ENCODE measurements at regions not wholly inside any gene's neighbourhood (a gene's known extent, or its start where the extent isn't known, plus 50 kb on each side); places are given as distances from the start of the nearest gene placed in this dataset.

DNA sequence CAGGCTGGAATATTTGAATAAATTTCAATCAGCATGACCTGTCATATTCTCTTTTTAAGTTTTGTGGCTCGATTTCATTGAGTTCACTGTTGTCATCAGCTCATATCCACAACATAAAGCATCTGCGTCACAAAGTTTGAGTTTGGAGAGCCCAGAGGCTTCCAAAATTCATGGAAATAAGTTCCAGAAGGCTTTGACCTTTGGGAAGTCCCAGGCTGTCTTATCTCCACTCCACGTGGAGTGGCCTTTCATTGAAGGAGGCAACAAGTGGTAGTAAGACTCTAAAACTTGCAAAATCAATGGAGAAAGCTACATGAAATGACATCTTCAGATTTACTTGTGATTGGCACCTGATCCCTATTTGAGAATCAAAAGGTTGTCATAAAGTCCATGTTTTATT, 54.1 kb upstream of the UNC5C start:
- Histone ChIP-seq H4K5ac (ENCODE audit: insufficient read length, low read depth, low read length) (no peak overlapping the region), H3K27me3 (replicated peaks in 1 of 4; ENCODE audit: control insufficient read depth in 3 of 4, extremely low read depth in 1 of 4, insufficient read depth in 3 of 4, low read length in 3 of 4) (no peaks in the 10 kb centered on the region), H2AFZ (ENCODE audit: low read length) (no peak overlapping the region), H3K27ac (ENCODE audit: low read depth, low read length) (no peak overlapping the region), H3K23me2 (ENCODE audit: low read depth, low read length) (no peaks in the 10 kb centered on the region), H2BK5ac (ENCODE audit: low read depth, low read length) (no peak overlapping the region), H2BK12ac (ENCODE audit: low read depth, low read length) (no peak overlapping the region), H2AK5ac (ENCODE audit: low read depth, low read length) (no peak overlapping the region), H4K20me1 (replicated peaks in 1 of 2; ENCODE audit: control insufficient read depth in 1 of 2, insufficient read depth in 2 of 2, low read length in 2 of 2) (no peaks in the 10 kb centered on the region), H3K36me3 (ENCODE audit: control insufficient read depth in 2 of 4, insufficient read depth in 4 of 4, low read length in 3 of 4) (no peaks in the 10 kb centered on the region), H3K4ac (replicated peaks; ENCODE audit: insufficient read length, low read depth, low read length) (no peak overlapping the region), H2BK120ac (replicated peaks; ENCODE audit: low read depth, low read length) (no peak overlapping the region), H3K4me3 (ENCODE audit: extremely low read depth in 1 of 4, insufficient read depth in 2 of 4, low read depth in 3 of 4, low read length in 4 of 4) (no peak overlapping the region), H2BK15ac (ENCODE audit: low read length) (no peak overlapping the region), H3K9ac (replicated peaks in 1 of 4; ENCODE audit: extremely low read depth in 1 of 4, low read depth in 3 of 4, low read length in 3 of 4) (no peak overlapping the region), H3K79me2 (ENCODE audit: control insufficient read depth in 1 of 2, insufficient read depth in 2 of 2, low read length in 2 of 2) (no peaks in the 10 kb centered on the region), H3K4me1 (replicated peaks in 1 of 4; ENCODE audit: control insufficient read depth in 3 of 4, insufficient read depth in 4 of 4, low read length in 3 of 4) (no peaks in the 10 kb centered on the region), H4K8ac (ENCODE audit: extremely low read depth, insufficient read depth, low read length) (no peak overlapping the region), H3K14ac (ENCODE audit: insufficient read length) (no peak overlapping the region), H3K9me3 (ENCODE audit: insufficient read depth in 2 of 2, low read depth in 1 of 2, low read length in 1 of 2) (no peaks in the 10 kb centered on the region), H3K4me2 (ENCODE audit: insufficient read depth in 1 of 2, low read depth in 2 of 2, low read length in 2 of 2) (no peak overlapping the region), H3K18ac (ENCODE audit: extremely low read depth, low read length) (no peak overlapping the region), H2BK20ac (ENCODE audit: low read length) (no peak overlapping the region), H4K91ac (replicated peaks; ENCODE audit: insufficient read length, low read length) (no peak overlapping the region), H3K79me1 (ENCODE audit: low read depth, low read length) (no peaks in the 10 kb centered on the region), H3K56ac (replicated peaks; ENCODE audit: insufficient read length, low read depth, low read length) (no peak overlapping the region), H3K23ac (ENCODE audit: insufficient read length) (no peak overlapping the region)
- no peak for DNase-seq (ENCODE audit: low read depth in 1 of 2, low spot score in 2 of 2)
- WGBS, 2 experiments (ENCODE audit: extremely low coverage in 1 of 2, insufficient coverage in 1 of 2, insufficient read length in 1 of 2, insufficient replicate concordance in 2 of 2, low coverage in 1 of 2, low lambda C conversion rate in 2 of 2, missing lambda C conversion rate in 1 of 2) = 98% methylated on average over 3 of the region's 3 CpGs; no CpG with 5 or more reads in 1 of the 2 experiments
- ChIA-PET POLR2A (ENCODE audit: partially characterized antibody) (no interaction called here), CTCF (ENCODE audit: partially characterized antibody) (interaction anchor here (0.8 kb wide), 1 partner anchor 9 kb away, joined by 3 read pairs; no protein-coding TSS in a partner anchor)
- FAIRE-seq = no peak
- TF ChIP-seq JUND (IDR thresholded peaks at IDR 0.05; ENCODE audit: low read length) (no peak), POU5F1 (IDR thresholded peaks at IDR 0.05; ENCODE audit: low read depth, low read length) (no peak), ZNF274 (IDR thresholded peaks at IDR 0.05; ENCODE audit: borderline replicate concordance, extremely low read depth, low read length) (no peak), FOSL1 (IDR thresholded peaks at IDR 0.05; ENCODE audit: insufficient read depth, low read depth, low read length) (no peak), EZH2 (IDR thresholded peaks at IDR 0.05; ENCODE audit: low read depth, low read length, severe bottlenecking) (no peak), KDM5A (IDR thresholded peaks at IDR 0.05; ENCODE audit: low read length) (no peak), EGR1 (IDR thresholded peaks at IDR 0.05; ENCODE audit: borderline replicate concordance, low read depth, low read length) (no peak), CHD2 (IDR thresholded peaks at IDR 0.05; ENCODE audit: low read length) (no peak), POLR2AphosphoS5 (IDR thresholded peaks at IDR 0.05; ENCODE audit: low read depth, low read length) (no peak), TAF1 (IDR thresholded peaks at IDR 0.05; ENCODE audit: low read depth, low read length) (no peak), TEAD4 (IDR thresholded peaks at IDR 0.05; ENCODE audit: low read depth, low read length) (no peak)
- TF ChIP-seq, protein P1, sequence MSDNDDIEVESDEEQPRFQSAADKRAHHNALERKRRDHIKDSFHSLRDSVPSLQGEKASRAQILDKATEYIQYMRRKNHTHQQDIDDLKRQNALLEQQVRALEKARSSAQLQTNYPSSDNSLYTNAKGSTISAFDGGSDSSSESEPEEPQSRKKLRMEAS (IDR thresholded peaks at IDR 0.05) = no peak
- TF ChIP-seq, protein P2, sequence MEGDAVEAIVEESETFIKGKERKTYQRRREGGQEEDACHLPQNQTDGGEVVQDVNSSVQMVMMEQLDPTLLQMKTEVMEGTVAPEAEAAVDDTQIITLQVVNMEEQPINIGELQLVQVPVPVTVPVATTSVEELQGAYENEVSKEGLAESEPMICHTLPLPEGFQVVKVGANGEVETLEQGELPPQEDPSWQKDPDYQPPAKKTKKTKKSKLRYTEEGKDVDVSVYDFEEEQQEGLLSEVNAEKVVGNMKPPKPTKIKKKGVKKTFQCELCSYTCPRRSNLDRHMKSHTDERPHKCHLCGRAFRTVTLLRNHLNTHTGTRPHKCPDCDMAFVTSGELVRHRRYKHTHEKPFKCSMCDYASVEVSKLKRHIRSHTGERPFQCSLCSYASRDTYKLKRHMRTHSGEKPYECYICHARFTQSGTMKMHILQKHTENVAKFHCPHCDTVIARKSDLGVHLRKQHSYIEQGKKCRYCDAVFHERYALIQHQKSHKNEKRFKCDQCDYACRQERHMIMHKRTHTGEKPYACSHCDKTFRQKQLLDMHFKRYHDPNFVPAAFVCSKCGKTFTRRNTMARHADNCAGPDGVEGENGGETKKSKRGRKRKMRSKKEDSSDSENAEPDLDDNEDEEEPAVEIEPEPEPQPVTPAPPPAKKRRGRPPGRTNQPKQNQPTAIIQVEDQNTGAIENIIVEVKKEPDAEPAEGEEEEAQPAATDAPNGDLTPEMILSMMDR (IDR thresholded peaks at IDR 0.05; ENCODE audit: control extremely low read depth in 1 of 3, insufficient read depth in 1 of 3, low read depth in 1 of 3, low read length in 3 of 3) = no peak
